GM21526 (cell line): ENCODE measurements at regions not wholly inside any gene's neighbourhood (a gene's known extent, or its start where the extent isn't known, plus 50 kb on each side); places are given as distances from the start of the nearest gene placed in this dataset.
"Not testable (repeated sequence)": the region's sequence is repeated elsewhere in the genome, so short reads cannot be mapped to it uniquely, and the experiment has no call there.

Experiments used
- ATAC-seq: cut with Tn5 transposase; IDR thresholded peaks from one replicate; pipeline ENCODE4 v1.9.1; 2021; ENCODE audit warnings: moderate library complexity; ENCODE audit not compliant: unreplicated experiment, low FRiP score

DNA sequence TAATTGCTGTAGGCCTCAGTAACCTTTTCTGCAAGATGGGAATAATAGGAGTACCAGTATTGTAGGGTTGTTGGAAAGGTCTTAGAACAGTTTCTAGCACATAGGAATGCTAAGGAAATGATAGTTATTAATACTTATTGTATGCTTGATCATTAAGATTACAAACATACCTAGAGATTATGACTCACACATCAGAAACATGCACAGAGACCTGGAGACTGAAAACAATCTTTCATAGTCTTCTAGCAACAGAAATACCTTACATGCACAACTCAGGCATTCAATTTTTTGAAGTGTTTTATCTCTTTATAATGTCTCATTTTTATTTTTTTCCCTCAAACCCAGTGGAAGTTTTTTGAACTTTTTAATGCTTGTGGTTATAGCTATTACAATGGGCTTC, 104.4 kb upstream of the ZBTB20 start:
- no peak for ATAC-seq

- no peak for ATAC-seq
Observed at GRCh38 chr3:115252679-115253078, 105.6 kb upstream of the ZBTB20 start.

- no peak for ATAC-seq
Observed at GRCh38 chr3:115254492-115255196, 107.6 kb upstream of the ZBTB20 start.

GRCh38 chr3:115255197-115255585, 108.1 kb upstream of the ZBTB20 start:
- no peak for ATAC-seq

DNA sequence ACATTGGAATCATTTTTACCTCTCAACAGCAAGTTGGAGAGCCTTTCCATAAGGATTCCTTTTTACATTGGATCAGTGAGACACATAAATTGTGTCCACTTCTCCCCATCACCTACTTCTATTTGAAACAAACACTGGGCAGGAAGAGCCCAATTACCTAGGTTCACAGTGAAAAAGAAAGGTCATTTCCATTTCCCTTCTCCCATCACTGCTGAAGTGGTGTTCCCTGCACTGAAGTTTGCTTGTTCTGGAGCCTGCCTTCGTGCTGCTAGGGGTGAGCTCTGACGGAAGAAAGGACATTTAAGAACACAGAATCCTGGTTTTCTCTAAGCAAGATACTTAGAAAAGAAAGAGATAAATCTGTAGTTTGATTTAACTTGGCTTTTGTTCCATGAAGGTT, 123.8 kb upstream of the ZBTB20 start:
- no peak for ATAC-seq

GRCh38 chr3:115272036-115272824, 125.1 kb upstream of the ZBTB20 start:
- no peak for ATAC-seq

DNA sequence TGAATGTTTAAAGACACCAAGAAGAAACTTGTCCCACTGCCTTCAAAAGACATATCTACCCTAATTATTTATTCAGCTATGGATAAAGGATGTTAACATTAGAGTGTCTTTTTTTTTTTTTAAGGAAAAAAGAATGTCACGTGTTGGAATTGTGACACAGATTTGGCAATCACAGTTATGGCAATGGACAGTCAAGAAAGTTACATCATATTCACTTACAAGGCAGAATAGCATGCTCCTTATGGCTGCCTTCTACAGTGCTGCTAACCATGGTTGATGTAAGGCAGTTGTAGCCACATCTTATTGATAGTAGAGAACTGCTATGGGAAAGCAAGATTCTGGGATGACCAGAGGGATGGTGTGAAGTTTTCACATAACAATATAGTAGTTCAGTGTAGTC, 128.8 kb upstream of the ZBTB20 start:
- ATAC-seq: no peak

DNA sequence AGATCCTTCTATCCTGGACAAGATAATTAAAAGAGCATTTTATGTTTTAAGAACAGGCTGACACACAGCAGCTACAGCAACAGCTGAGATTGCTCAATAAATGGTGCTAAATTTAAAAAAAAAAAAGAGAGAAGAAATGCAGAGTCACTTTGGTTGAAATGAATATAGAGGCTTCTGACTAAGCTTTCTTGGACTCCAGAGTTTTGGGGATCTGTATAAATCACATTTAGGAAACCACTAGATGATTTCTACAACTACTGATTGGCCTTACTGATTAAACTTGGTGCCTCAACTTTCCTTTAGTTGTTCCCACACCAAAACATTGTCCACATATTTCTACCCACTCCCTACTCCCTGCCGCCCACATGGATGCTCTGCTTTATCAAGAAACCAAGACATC, 132.9 kb upstream of the ZBTB20 start:
- ATAC-seq: no peak

DNA sequence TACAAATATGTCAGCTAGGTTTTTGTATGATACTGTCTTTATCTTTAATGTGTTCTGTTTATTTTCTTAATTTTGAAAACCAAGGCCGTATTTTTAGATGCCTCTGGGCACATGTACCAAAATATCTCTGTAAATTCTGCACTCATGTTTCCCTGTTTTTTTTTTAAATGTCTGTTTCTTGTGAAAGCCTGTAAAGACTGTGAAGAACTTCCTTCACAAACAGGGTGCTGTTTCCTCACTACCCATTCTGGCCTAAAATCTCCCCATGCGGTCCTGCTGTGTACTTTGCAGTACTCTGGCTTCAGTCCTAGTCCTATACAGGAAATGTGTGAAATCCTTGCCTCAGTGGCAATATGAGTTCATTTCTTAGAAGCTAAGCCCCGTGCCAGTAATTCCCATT, 133.4 kb upstream of the ZBTB20 start:
- ATAC-seq: no peak

- ATAC-seq: no peak
Observed at GRCh38 chr3:115281697-115282675, 134.9 kb upstream of the ZBTB20 start.

- no peak for ATAC-seq
Observed at GRCh38 chr3:115284980-115285379, 137.9 kb upstream of the ZBTB20 start.

- no peak for ATAC-seq
Observed at GRCh38 chr3:115286529-115287197, 139.6 kb upstream of the ZBTB20 start.

DNA sequence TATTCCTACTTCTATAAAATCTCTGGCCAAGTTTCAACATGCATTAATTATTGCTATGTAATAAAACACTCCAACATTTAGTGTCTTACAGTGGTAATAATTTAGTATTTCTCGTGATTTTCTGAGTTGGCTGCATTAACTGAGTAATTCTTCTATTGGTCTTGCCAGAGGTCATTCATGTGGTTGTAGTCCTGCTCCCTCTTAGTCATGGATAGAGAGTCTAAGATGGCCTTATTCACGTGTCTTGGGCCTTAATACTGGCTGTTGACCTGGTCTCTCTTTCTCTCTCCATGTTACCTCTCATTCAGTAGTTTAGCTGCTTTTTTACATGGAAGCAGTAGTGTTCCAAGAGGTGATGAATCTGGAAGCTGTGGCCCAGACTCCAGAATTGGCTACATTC, 140.1 kb upstream of the ZBTB20 start:
- ATAC-seq: no peak

DNA sequence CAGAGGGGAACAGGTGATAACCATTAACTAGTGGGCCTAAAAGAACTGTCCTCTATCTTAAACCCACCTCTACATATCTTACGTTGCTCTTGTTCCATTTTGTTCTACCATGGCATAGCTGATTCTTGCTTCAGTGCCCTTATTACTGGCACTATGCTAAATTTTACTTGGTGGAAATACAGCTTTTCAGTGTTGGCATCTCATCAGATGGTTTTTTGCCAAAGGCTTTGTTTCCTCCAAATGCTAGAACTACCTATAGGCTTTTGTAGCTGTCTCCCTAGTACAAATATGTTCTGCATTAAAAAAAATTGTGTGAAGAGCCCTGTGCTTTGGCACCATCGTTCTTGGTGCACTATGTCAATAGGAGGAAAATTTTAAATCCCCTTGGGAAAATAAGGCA, 145.0 kb upstream of the ZBTB20 start:
- no peak for ATAC-seq

DNA sequence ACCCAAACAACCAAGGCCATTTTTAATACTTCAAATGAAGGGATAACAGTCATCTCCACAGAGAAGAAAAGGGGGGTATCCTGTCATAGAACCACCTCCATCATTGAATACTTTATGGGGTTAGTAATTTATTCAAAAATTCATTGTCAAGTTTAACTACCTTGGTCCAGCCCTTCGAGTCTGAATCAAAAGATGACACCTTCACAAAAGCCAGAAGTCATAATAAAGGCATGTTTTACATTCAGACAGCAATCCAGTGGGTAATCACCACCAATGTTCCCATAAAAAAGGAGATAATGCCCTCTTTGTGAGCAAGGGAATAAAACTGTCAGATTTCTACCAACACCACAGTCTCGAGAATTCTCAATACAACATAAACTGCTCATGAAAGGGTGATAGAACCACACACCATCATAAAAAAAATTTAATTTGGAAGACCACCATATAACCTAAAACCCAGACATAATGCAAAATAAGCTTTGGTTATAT, 145.6 kb upstream of the ZBTB20 start:
- ATAC-seq: no peak

DNA sequence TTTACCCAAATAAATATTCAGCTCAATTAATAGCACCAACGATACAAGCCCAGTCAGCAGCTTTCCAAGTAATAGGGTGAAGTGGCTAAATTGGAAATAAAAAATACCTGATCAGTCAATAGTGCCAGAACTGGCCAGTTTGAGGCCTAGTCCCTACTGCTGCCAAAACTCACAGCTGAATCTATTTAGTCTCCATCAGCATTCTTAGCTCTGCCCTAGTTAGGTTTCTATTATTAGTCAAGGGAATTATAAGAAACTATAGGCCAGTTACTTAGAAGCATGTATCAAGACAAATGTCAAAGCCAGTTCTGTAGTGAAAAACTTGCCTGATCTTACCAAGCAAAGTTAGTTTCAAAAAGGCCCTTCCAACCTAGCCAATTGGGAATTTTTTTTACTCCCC, 146.2 kb upstream of the ZBTB20 start:
- no peak for ATAC-seq

- ATAC-seq: no peak
Observed at GRCh38 chr3:115301364-115301860, 154.3 kb upstream of the ZBTB20 start.

DNA sequence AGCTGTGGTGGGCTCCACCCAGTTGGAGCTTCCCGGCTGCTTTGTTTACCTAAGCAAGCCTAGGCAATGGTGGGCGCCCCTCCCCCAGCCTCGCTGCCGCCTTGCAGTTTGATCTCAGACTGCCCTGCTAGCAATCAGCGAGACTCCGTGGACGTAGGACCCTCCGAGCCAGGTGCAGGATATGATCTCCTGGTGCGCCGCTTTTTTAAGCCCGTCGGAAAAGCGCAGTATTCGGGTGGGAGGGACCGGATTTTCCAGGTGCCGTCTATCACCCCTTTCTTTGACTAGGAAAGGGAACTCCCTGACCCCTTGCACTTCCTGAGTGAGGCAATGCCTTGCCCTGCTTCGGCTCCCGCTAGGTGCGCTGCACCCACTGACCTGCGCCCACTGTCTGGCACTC, 170.9 kb upstream of the ZBTB20 start:
- not testable (repeated sequence) for ATAC-seq

DNA sequence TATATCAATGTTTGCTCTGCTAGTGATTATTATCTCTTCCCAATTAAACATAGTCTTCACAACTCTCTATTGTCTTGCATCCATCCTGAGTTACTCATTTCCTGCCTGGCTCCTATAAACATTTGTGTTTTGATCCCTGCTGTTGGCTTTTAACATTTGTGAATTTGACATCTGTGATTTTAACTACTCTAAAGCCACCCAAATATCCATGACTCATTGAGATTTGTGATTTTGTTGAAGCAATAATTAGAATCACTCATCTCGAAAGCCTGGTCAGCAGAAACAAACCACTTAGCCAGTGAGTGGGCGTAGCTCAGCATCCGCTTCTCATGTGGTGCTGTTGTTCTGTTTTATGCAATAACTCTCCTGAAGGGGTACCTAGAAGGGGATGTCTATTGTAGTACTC, 174.3 kb upstream of the ZBTB20 start:
- ATAC-seq: no peak

DNA sequence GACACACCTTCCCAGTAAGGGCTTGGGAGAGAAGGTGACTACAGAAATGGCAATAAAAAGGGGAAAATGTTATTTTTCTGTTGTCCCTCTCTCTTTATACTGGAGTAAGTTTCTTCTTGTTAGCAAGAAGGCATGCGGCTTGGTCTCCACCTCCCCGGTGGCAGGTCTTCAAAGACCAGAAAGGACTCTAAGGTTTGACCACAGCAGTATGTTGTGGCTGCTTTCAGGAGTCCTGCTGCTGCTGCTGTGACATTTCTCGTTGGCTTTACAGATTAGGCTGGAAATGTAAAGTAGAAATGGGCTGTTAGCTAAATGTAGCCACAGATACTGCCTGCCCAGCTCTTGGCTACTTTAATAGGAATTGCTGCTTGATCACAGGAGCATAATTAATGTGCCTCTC, 175.8 kb upstream of the ZBTB20 start:
- ATAC-seq: no peak
